H9 (cell line): ENCODE measurements at regions not wholly inside any gene's neighbourhood (a gene's known extent, or its start where the extent isn't known, plus 50 kb on each side); places are given as distances from the start of the nearest gene placed in this dataset.

Source experiments
- DNase-seq: peaks from one replicate; pipeline ENCODE4 v3.0.0-alpha.2; 2017
- H2AFZ ChIP-seq: one replicate; pipeline ENCODE4 v1.6.1; 2013; ENCODE audit warnings: mild to moderate bottlenecking, low read length, control low read depth, moderate library complexity
- H2AK5ac ChIP-seq: 2 replicates; pipeline ENCODE4 v1.6.1; 2013; ENCODE audit warnings: low read length, control low read depth, mixed read lengths; ENCODE audit not compliant: insufficient read length
- H2BK120ac ChIP-seq: one replicate; pipeline ENCODE4 v1.6.1; 2013; ENCODE audit warnings: low read depth, mild to moderate bottlenecking, low read length, control low read depth, inconsistent platforms; ENCODE audit not compliant: poor library complexity, severe bottlenecking
- H2BK12ac ChIP-seq: 2 replicates; pipeline ENCODE4 v1.6.1; 2013; ENCODE audit warnings: low read length, control low read depth, mixed read lengths, low read depth; ENCODE audit not compliant: insufficient read length
- H2BK15ac ChIP-seq: 2 replicates; pipeline ENCODE4 v1.6.1; 2013; ENCODE audit warnings: low read depth, low read length, control low read depth
- H2BK20ac ChIP-seq: one replicate; pipeline ENCODE4 v1.6.1; 2013; ENCODE audit warnings: low read depth, mild to moderate bottlenecking, low read length, control low read depth, inconsistent platforms; ENCODE audit not compliant: poor library complexity, severe bottlenecking
- H2BK5ac ChIP-seq: 2 replicates; pipeline ENCODE4 v1.6.1; 2013; ENCODE audit warnings: low read length, control low read depth, mixed read lengths; ENCODE audit not compliant: insufficient read length
- H3K14ac ChIP-seq: 2 replicates; pipeline ENCODE4 v1.6.1; 2013; ENCODE audit warnings: low read length, control low read depth; ENCODE audit not compliant: insufficient read depth
- H3K18ac ChIP-seq: 2 replicates; pipeline ENCODE4 v1.6.1; 2013; ENCODE audit warnings: low read depth, mild to moderate bottlenecking, mixed read lengths, low read length, control low read depth; ENCODE audit not compliant: insufficient read length
- H3K23ac ChIP-seq: 2 replicates; pipeline ENCODE4 v1.6.1; 2013; ENCODE audit warnings: low read length, control low read depth, mixed read lengths, low read depth; ENCODE audit not compliant: insufficient read length
- H3K23me2 ChIP-seq: 2 replicates; pipeline ENCODE4 v1.6.1; 2013; ENCODE audit warnings: low read depth, mild to moderate bottlenecking, mixed read lengths, low read length, control low read depth; ENCODE audit not compliant: insufficient read length, poor library complexity, severe bottlenecking
- H3K27ac ChIP-seq: 2 replicates; pipeline ENCODE4 v1.5.1; 2013; ENCODE audit warnings: low read length, control low read depth, mixed read lengths, low read depth; ENCODE audit not compliant: insufficient read length
- H3K27me3 ChIP-seq: 2 replicates; pipeline ENCODE4 v1.6.1; 2013; ENCODE audit warnings: low read length, control low read depth, inconsistent platforms; ENCODE audit not compliant: insufficient read depth
- H3K4ac ChIP-seq: 2 replicates; pipeline ENCODE4 v1.6.1; 2013; ENCODE audit warnings: low read depth, mild to moderate bottlenecking, control low read depth, inconsistent platforms, low read length, moderate library complexity
- H3K4me1 ChIP-seq: 2 replicates; pipeline ENCODE4 v1.6.1; 2013; ENCODE audit warnings: low read length, control low read depth, inconsistent platforms; ENCODE audit not compliant: insufficient read depth
- H3K4me2 ChIP-seq: 2 replicates; pipeline ENCODE4 v1.6.1; 2013; ENCODE audit warnings: low read length, control low read depth, mixed read lengths; ENCODE audit not compliant: insufficient read length, insufficient read depth
- H3K56ac ChIP-seq: 2 replicates; pipeline ENCODE4 v1.6.1; 2013; ENCODE audit warnings: low read depth, mild to moderate bottlenecking, mixed read lengths, low read length, control low read depth; ENCODE audit not compliant: insufficient read length
- H3K79me1 ChIP-seq: 2 replicates; pipeline ENCODE4 v1.6.1; 2013; ENCODE audit warnings: low read depth, mild to moderate bottlenecking, moderate library complexity, low read length, control low read depth, inconsistent platforms; ENCODE audit not compliant: insufficient read depth, poor library complexity, severe bottlenecking
- H3K79me2 ChIP-seq: 2 replicates; pipeline ENCODE4 v1.6.1; 2013; ENCODE audit warnings: low read length, control low read depth, inconsistent platforms; ENCODE audit not compliant: insufficient read depth
- H3K9ac ChIP-seq: 2 replicates; pipeline ENCODE4 v1.6.1; 2013; ENCODE audit warnings: low read length, control low read depth, mixed read lengths; ENCODE audit not compliant: insufficient read length; ENCODE audit errors: extremely low read depth
- H3K9me3 ChIP-seq: one replicate; pipeline ENCODE4 v1.6.1; 2013; ENCODE audit warnings: low read depth, low read length, inconsistent platforms; ENCODE audit not compliant: control insufficient read depth
- H3T11ph ChIP-seq: one replicate; pipeline ENCODE4 v1.6.1; 2013; ENCODE audit warnings: mild to moderate bottlenecking, low read length, control low read depth, inconsistent platforms
- H4K20me1 ChIP-seq: one replicate; pipeline ENCODE4 v1.6.1; 2013; ENCODE audit not compliant: control insufficient read depth, insufficient read length, insufficient read depth
- H4K5ac ChIP-seq: 2 replicates; pipeline ENCODE4 v1.6.1; 2013; ENCODE audit warnings: low read depth, mild to moderate bottlenecking, mixed read lengths, low read length, control low read depth; ENCODE audit not compliant: insufficient read length
- H4K8ac ChIP-seq: replicated peaks from 2 replicates; pipeline ENCODE4 v1.6.1; 2013; ENCODE audit warnings: low read length, control low read depth, mixed read lengths, low read depth; ENCODE audit not compliant: insufficient read length
- H4K91ac ChIP-seq: 2 replicates; pipeline ENCODE4 v1.6.1; 2013; ENCODE audit warnings: low read depth, mild to moderate bottlenecking, moderate library complexity, mixed read lengths, low read length, control low read depth; ENCODE audit not compliant: insufficient read length
- H3K27ac Mint-ChIP-seq, 3 experiments: 2 replicates in 2 of 3; 3 replicates in 1 of 3; pipeline ENCODE4 v1.8.0; 2020 to 2021; ENCODE audit warnings: mixed read lengths in 3 of 3, mild to moderate bottlenecking in 1 of 3, moderate library complexity in 1 of 3
- H3K27me3 Mint-ChIP-seq: 2 replicates; pipeline ENCODE4 v1.8.0; 2021; ENCODE audit warnings: low read depth, mild to moderate bottlenecking, moderate library complexity, mixed read lengths
- H3K36me3 Mint-ChIP-seq, 3 experiments: 2 replicates in 2 of 3; 3 replicates in 1 of 3; pipeline ENCODE4 v1.8.0; 2020 to 2021; ENCODE audit warnings: low read depth in 3 of 3, mixed read lengths in 3 of 3; ENCODE audit not compliant: insufficient read depth in 1 of 3
- H3K4me1 Mint-ChIP-seq, 2 experiments: 2 replicates each; pipeline ENCODE4 v1.8.0; 2020; ENCODE audit warnings: mixed read lengths in 2 of 2
- H3K4me3 Mint-ChIP-seq, 2 experiments: 2 replicates in 1 of 2; 3 replicates in 1 of 2; pipeline ENCODE4 v1.8.0; 2020 to 2021; ENCODE audit warnings: mild to moderate bottlenecking in 2 of 2, mixed read lengths in 2 of 2, moderate library complexity in 1 of 2
- H3K9me3 Mint-ChIP-seq, 2 experiments: 2 replicates in 1 of 2; 3 replicates in 1 of 2; pipeline ENCODE4 v1.8.0; 2020; ENCODE audit warnings: mild to moderate bottlenecking in 2 of 2, mixed read lengths in 2 of 2, moderate library complexity in 1 of 2
- TF ChIP-seq, protein P1 (sequence below): fragments of 200-600 bp; sonication (generic); conservative IDR thresholded peaks from 3 replicates; pipeline ENCODE4 v1.8.0; 2021; ENCODE audit warnings: antibody characterized with exemption, mild to moderate bottlenecking

DNA sequence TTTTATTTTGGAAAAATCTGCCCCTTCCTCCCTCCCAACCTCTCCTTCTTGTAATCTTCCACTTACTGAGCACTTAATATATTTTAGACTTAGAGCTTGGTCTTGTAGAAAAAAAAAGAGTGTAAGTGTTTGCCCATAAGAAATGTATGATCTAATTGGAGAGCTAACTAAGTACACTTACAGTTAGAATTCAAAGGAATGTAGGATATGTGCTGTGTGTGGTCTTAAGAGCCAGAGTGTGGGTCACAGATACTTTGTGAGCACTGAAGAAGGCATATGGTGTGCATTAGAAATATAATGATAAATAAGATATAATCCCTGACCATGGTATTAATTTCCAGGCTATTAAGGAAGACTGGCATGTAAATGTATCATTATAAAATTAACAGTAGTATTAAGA, 91.8 kb upstream of the ZNF521 start:
- no peak overlapping the region for H3K4ac ChIP-seq
- peaks cover 3 to 8% of the 10 kb centered on the region in 2 experiments for H3K9me3 Mint-ChIP-seq

More for the DNA sequence above, 91.8 kb upstream of the ZNF521 start:
- Histone ChIP-seq H3K27me3 (no peaks in the 10 kb centered on the region; the same call in 1 of the 2 replicates), H3K4me1 (no peaks in the 10 kb centered on the region), H3K23ac (no peak overlapping the region), H3K23me2 (no peaks in the 10 kb centered on the region), H4K91ac (no peak overlapping the region), H3K14ac (no peak overlapping the region), H2BK15ac (no peak overlapping the region), H2BK120ac (no peak overlapping the region), H3K9ac (no peak overlapping the region), H3K79me2 (no peaks in the 10 kb centered on the region), H2BK5ac (no peak overlapping the region), H3K4me2 (no peak overlapping the region), H4K8ac (no peak overlapping the region), H3K79me1 (no peaks in the 10 kb centered on the region), H3K27ac (no peak overlapping the region), H2BK12ac (no peak overlapping the region), H3K18ac (no peak overlapping the region), H4K20me1 (no peaks in the 10 kb centered on the region), H3K9me3 (no peaks in the 10 kb centered on the region), H4K5ac (no peak overlapping the region), H3K56ac (no peak overlapping the region), H2AK5ac (no peak overlapping the region), H2BK20ac (no peak overlapping the region), H2AFZ (no peak overlapping the region), H3T11ph (no peak overlapping the region)
- Mint-ChIP-seq H3K27me3 (no peaks in the 10 kb centered on the region), H3K27ac (no peak overlapping the region), H3K36me3 (peaks cover 4 to 9% (median 4%) of the 10 kb centered on the region in 3 experiments), H3K4me1 (no peaks in the 10 kb centered on the region), H3K4me3 (no peak overlapping the region)
- no peak for DNase-seq
- TF ChIP-seq, protein P1, sequence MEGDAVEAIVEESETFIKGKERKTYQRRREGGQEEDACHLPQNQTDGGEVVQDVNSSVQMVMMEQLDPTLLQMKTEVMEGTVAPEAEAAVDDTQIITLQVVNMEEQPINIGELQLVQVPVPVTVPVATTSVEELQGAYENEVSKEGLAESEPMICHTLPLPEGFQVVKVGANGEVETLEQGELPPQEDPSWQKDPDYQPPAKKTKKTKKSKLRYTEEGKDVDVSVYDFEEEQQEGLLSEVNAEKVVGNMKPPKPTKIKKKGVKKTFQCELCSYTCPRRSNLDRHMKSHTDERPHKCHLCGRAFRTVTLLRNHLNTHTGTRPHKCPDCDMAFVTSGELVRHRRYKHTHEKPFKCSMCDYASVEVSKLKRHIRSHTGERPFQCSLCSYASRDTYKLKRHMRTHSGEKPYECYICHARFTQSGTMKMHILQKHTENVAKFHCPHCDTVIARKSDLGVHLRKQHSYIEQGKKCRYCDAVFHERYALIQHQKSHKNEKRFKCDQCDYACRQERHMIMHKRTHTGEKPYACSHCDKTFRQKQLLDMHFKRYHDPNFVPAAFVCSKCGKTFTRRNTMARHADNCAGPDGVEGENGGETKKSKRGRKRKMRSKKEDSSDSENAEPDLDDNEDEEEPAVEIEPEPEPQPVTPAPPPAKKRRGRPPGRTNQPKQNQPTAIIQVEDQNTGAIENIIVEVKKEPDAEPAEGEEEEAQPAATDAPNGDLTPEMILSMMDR, result no peak
